ENCODE measurements at regions not wholly inside any gene's neighbourhood (a gene's known extent, or its start where the extent isn't known, plus 50 kb on each side); places are given as distances from the start of the nearest gene placed in this dataset.

DNA sequence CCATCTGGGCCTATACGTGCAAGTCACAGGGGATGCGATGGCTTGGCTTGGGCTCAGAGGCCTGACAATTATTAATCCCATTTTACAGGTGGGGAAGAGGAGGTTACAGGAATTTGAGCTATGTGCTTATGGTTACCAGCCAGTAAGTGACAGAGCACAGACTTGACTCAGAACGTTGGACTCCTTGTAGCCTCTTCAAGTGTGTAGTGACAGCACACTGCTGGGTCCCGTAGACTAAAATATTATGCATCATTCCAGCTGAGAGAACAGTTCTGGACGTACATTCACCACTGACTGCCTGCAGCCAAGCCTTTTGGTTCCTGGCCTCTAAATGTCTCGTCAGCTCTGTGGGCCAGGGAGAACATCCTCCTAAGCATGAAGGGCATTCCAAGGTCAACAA, 314.5 kb downstream of the GPAT3 start:
- Histone ChIP-seq H3K4me3 (ENCODE audit: low read length) (no peak overlapping the region), H3K27me3 (ENCODE audit: control insufficient read depth, insufficient read depth, low read length) (no peaks in the 10 kb centered on the region), H3K36me3 (ENCODE audit: control insufficient read depth, insufficient read depth, low read length) (no peaks in the 10 kb centered on the region), H3K9me3 (ENCODE audit: control insufficient read depth, insufficient read depth, low read length) (no peaks in the 10 kb centered on the region), H3K27ac (ENCODE audit: low read length) (no peak overlapping the region), H3K4me1 (ENCODE audit: control insufficient read depth, insufficient read depth, low read length) (no peaks in the 10 kb centered on the region)
- Mint-ChIP-seq H3K36me3 (no peaks in the 10 kb centered on the region), H3K27ac (no peak overlapping the region), H3K4me3 (no peak overlapping the region), H3K4me1 (no peaks in the 10 kb centered on the region), H3K27me3 (ENCODE audit: low read depth in 2 of 2) (no peaks in the 10 kb centered on the region), H3K9me3 (peaks cover 0 to 2% of the 10 kb centered on the region in 2 donors)
- ATAC-seq (no peak), DNase-seq (no peak)
- intact Hi-C loops (cut with micrococcal nuclease) = no loop called here
- TF ChIP-seq, protein P1, sequence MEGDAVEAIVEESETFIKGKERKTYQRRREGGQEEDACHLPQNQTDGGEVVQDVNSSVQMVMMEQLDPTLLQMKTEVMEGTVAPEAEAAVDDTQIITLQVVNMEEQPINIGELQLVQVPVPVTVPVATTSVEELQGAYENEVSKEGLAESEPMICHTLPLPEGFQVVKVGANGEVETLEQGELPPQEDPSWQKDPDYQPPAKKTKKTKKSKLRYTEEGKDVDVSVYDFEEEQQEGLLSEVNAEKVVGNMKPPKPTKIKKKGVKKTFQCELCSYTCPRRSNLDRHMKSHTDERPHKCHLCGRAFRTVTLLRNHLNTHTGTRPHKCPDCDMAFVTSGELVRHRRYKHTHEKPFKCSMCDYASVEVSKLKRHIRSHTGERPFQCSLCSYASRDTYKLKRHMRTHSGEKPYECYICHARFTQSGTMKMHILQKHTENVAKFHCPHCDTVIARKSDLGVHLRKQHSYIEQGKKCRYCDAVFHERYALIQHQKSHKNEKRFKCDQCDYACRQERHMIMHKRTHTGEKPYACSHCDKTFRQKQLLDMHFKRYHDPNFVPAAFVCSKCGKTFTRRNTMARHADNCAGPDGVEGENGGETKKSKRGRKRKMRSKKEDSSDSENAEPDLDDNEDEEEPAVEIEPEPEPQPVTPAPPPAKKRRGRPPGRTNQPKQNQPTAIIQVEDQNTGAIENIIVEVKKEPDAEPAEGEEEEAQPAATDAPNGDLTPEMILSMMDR (IDR thresholded peaks at IDR 0.05) = no peak
- 81% methylated on average over 6 of the region's 6 CpGs for WGBS (ENCODE audit: insufficient coverage)

DNA sequence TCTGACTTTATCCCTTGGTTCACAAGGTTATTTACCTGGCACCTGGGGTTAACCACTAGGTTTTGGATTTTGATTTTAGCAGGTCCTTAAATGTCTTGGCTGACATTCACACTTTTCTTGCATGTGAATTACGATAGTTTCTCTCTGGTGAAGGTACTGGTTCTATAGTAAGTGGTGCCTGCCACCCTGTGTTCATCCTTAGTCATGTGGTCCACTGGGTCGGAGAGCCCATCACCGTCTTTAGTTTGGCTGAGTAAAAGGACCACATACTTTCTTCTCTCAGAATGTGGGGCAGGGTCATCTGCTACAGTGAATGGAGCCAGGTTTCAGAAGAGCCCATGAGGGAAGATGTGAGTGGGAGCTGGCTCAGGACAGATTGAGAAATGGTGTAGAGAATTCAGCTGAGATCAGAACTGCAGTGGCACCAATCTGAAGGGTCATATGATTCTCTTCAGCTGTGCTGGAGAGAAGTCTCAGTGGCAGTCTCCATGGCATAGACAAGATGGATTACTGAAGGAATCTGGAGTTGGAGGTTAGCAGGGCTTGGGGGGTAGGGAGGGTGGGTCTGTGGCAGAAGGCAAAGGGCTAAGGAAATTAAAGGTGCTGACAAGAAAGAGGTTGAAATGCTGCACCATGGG, 310.4 kb downstream of the GPAT3 start:
- Histone ChIP-seq H3K4me3 (ENCODE audit: low read length) (no peak overlapping the region), H3K27ac (ENCODE audit: low read length) (no peak overlapping the region), H3K27me3 (ENCODE audit: control insufficient read depth, insufficient read depth, low read length) (no peaks in the 10 kb centered on the region), H3K4me1 (ENCODE audit: control insufficient read depth, insufficient read depth, low read length) (no peaks in the 10 kb centered on the region), H3K9me3 (ENCODE audit: control insufficient read depth, insufficient read depth, low read length) (no peaks in the 10 kb centered on the region), H3K36me3 (ENCODE audit: control insufficient read depth, insufficient read depth, low read length) (no peaks in the 10 kb centered on the region)
- TF ChIP-seq, protein P1 (IDR thresholded peaks at IDR 0.05) = no peak
- intact Hi-C loops (cut with micrococcal nuclease) = no loop called here
- WGBS (ENCODE audit: insufficient coverage) = 84% methylated on average over 3 of the region's 3 CpGs
- peaks cover 0 to 2% of the 10 kb centered on the region in 2 donors for H3K9me3 Mint-ChIP-seq
- H3K4me3 Mint-ChIP-seq = no peak overlapping the region
- no peaks in the 10 kb centered on the region for H3K4me1 Mint-ChIP-seq
- no peaks in the 10 kb centered on the region for H3K36me3 Mint-ChIP-seq
- H3K27me3 Mint-ChIP-seq (ENCODE audit: low read depth in 2 of 2) = no peaks in the 10 kb centered on the region
- H3K27ac Mint-ChIP-seq = no peak overlapping the region
- no peak for DNase-seq
- ATAC-seq = no peak

DNA sequence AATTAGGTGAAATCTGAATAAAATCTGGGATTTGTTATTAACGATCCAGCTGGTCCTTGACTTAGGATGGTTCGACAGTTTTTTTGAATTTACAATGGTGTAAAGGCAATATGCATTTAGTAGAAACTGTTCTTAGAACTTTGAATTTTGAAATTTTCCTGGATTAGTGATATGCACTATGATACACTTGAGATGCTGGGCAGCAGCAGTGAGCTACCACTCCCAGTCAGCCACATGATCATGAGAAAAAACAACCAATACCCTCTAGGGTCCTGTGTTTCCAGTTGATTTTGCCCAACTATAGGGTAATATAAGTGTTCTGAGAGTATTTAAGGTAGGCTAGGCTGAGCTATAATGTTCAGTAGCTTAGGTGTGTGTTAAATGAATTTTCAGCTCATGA, 303.7 kb downstream of the GPAT3 start:
- H3K4me1 ChIP-seq (ENCODE audit: control insufficient read depth, insufficient read depth, low read length) = no peaks in the 10 kb centered on the region
- Mint-ChIP-seq H3K27me3 (ENCODE audit: low read depth in 2 of 2) (no peaks in the 10 kb centered on the region), H3K4me1 (no peaks in the 10 kb centered on the region), H3K27ac (no peak overlapping the region), H3K36me3 (no peaks in the 10 kb centered on the region), H3K9me3 (no peaks in the 10 kb centered on the region), H3K4me3 (no peak overlapping the region)
- DNase-seq = no peak
- H3K4me3 ChIP-seq (ENCODE audit: low read length) = no peak overlapping the region
- intact Hi-C loops (cut with micrococcal nuclease) = no loop called here
- H3K36me3 ChIP-seq (ENCODE audit: control insufficient read depth, insufficient read depth, low read length) = no peaks in the 10 kb centered on the region
- 86% methylated on average over 2 of the region's 2 CpGs for WGBS (ENCODE audit: insufficient coverage)
- TF ChIP-seq, protein P1 (IDR thresholded peaks at IDR 0.05) = no peak
- no peak for ATAC-seq
- no peaks in the 10 kb centered on the region for H3K27me3 ChIP-seq (ENCODE audit: control insufficient read depth, insufficient read depth, low read length)
- H3K9me3 ChIP-seq (ENCODE audit: control insufficient read depth, insufficient read depth, low read length) = no peaks in the 10 kb centered on the region
- no peak overlapping the region for H3K27ac ChIP-seq (ENCODE audit: low read length)
